IMR-90 (cell line): ENCODE measurements at regions not wholly inside any gene's neighbourhood (a gene's known extent, or its start where the extent isn't known, plus 50 kb on each side); places are given as distances from the start of the nearest gene placed in this dataset.

Experiments
- ATAC-seq: fragments of 200-7000 bp; cut with Tn5 transposase; 2 replicates; pipeline ENCODE4 v1.9.1; 2020; ENCODE audit warnings: low read depth, mild to moderate bottlenecking, moderate library complexity
- BruUV-seq: library from RNA; stranded (reverse); fragments of 400-500 nt; replicated peaks from 2 replicates; lab custom pipeline; 2021; lab: Mats Ljungman, UMichigan
- CTCF ChIA-PET: fragments of 300-600 bp; formaldehyde crosslinking; extraction: SDS; loops from one replicate; lab custom pipeline; 2021; ENCODE audit warnings: antibody characterized with exemption; lab: Yijun Ruan, JAX
- POLR2A ChIA-PET: fragments of 300-600 bp; sonication (Branson Sonifier 250); formaldehyde crosslinking; loops from one replicate; lab custom pipeline; 2022; ENCODE audit warnings: antibody characterized with exemption; ENCODE audit not compliant: unreplicated experiment; lab: Charles Lee
- DNase-seq: peaks from one replicate; pipeline ENCODE4 v3.0.0; 2013
- H2AFZ ChIP-seq: replicated peaks from 2 replicates; pipeline ENCODE3; 2013; ENCODE audit warnings: low read length, mild to moderate bottlenecking; ENCODE audit not compliant: poor library complexity
- H2AK5ac ChIP-seq: 2 replicates; pipeline ENCODE4 v1.6.1; 2013; ENCODE audit warnings: low read depth, low read length, inconsistent platforms
- H2AK9ac ChIP-seq: replicated peaks from 2 replicates; pipeline ENCODE3; 2013; ENCODE audit warnings: mild to moderate bottlenecking, low read depth, low read length, moderate library complexity; ENCODE audit not compliant: poor library complexity
- H2BK120ac ChIP-seq: 2 replicates; pipeline ENCODE4 v1.6.1; 2013; ENCODE audit warnings: low read depth, low read length, inconsistent platforms
- H2BK15ac ChIP-seq: 3 replicates; pipeline ENCODE4 v1.6.1; 2013; ENCODE audit warnings: low read depth, low read length, inconsistent platforms
- H2BK20ac ChIP-seq: 2 replicates; pipeline ENCODE4 v1.6.1; 2013; ENCODE audit warnings: low read depth, mild to moderate bottlenecking, inconsistent platforms, low read length, moderate library complexity
- H2BK5ac ChIP-seq: 2 replicates; pipeline ENCODE4 v1.6.1; 2013; ENCODE audit warnings: mild to moderate bottlenecking, low read depth, low read length, inconsistent platforms; ENCODE audit not compliant: poor library complexity, severe bottlenecking
- H3K14ac ChIP-seq: replicated peaks from 2 replicates; pipeline ENCODE4 v1.6.1; 2013; ENCODE audit warnings: low read depth, low read length, inconsistent platforms
- H3K18ac ChIP-seq: 2 replicates; pipeline ENCODE4 v1.6.1; 2013; ENCODE audit warnings: low read depth, low read length, control low read depth
- H3K23ac ChIP-seq: 2 replicates; pipeline ENCODE4 v1.6.1; 2013; ENCODE audit warnings: low read depth, low read length, inconsistent platforms
- H3K27ac ChIP-seq: 2 replicates; pipeline ENCODE4 v1.5.1; 2013; ENCODE audit warnings: mild to moderate bottlenecking, control low read depth, low read length; ENCODE audit not compliant: insufficient read depth
- H3K27me3 ChIP-seq: 2 replicates; pipeline ENCODE4 v1.6.1; 2013; ENCODE audit warnings: low read length; ENCODE audit not compliant: control insufficient read depth, insufficient read depth
- H3K36me3 ChIP-seq: 2 replicates; pipeline ENCODE4 v1.6.1; 2013; ENCODE audit warnings: low read length, mixed read lengths; ENCODE audit not compliant: control insufficient read depth, insufficient read depth
- H3K4ac ChIP-seq: 2 replicates; pipeline ENCODE4 v1.6.1; 2013; ENCODE audit warnings: low read depth, low read length, inconsistent platforms
- H3K4me1 ChIP-seq: 2 replicates; pipeline ENCODE4 v1.6.1; 2013; ENCODE audit warnings: low read length, mixed read lengths; ENCODE audit not compliant: control insufficient read depth, insufficient read depth
- H3K4me2 ChIP-seq: 2 replicates; pipeline ENCODE4 v1.6.1; 2013; ENCODE audit warnings: low read depth, mild to moderate bottlenecking, control low read depth, low read length, moderate library complexity
- H3K4me3 ChIP-seq: 2 replicates; pipeline ENCODE4 v1.5.1; 2013; ENCODE audit warnings: low read depth, mild to moderate bottlenecking, control low read depth, low read length, moderate library complexity; ENCODE audit not compliant: insufficient read depth
- H3K56ac ChIP-seq: 2 replicates; pipeline ENCODE4 v1.6.1; 2013; ENCODE audit warnings: low read length, inconsistent platforms; ENCODE audit not compliant: insufficient read depth; ENCODE audit errors: extremely low read depth
- H3K79me1 ChIP-seq, 2 experiments: 2 replicates each; pipeline ENCODE4 v1.6.1; 2013; ENCODE audit warnings: low read length in 2 of 2, inconsistent platforms in 1 of 2, low read depth in 1 of 2
- H3K9ac ChIP-seq: 2 replicates; pipeline ENCODE4 v1.6.1; 2013; ENCODE audit warnings: low read depth, low read length, control low read depth
- H3K9me1 ChIP-seq: 2 replicates; pipeline ENCODE4 v1.6.1; 2013; ENCODE audit warnings: low read length, inconsistent platforms; ENCODE audit not compliant: insufficient read depth
- H3K9me3 ChIP-seq: 2 replicates; pipeline ENCODE4 v1.6.1; 2013; ENCODE audit warnings: low read length; ENCODE audit not compliant: control insufficient read depth, insufficient read depth
- H4K20me1 ChIP-seq: 2 replicates; pipeline ENCODE4 v1.6.1; 2013; ENCODE audit warnings: low read length, inconsistent platforms; ENCODE audit not compliant: insufficient read depth
- H4K5ac ChIP-seq: 2 replicates; pipeline ENCODE4 v1.6.1; 2013; ENCODE audit warnings: mild to moderate bottlenecking, low read depth, low read length, control low read depth
- H4K8ac ChIP-seq, 2 experiments: 2 replicates each; pipeline ENCODE4 v1.6.1; 2013; ENCODE audit warnings: low read depth in 2 of 2, low read length in 2 of 2, control low read depth in 1 of 2, inconsistent platforms in 1 of 2
- H4K91ac ChIP-seq: 2 replicates; pipeline ENCODE4 v1.6.1; 2013; ENCODE audit warnings: low read depth, low read length, inconsistent platforms; ENCODE audit not compliant: insufficient read depth
- CEBPB ChIP-seq: IDR thresholded peaks from 2 replicates; pipeline ENCODE4 v1.6.1; 2012; ENCODE audit warnings: low read depth, low read length, improper control_type of control experiment
- NFE2L2 ChIP-seq: fragments of 150-350 bp; IDR thresholded peaks from 2 replicates; pipeline ENCODE4 v1.6.1; 2016; ENCODE audit warnings: low read depth, mild to moderate bottlenecking, low read length
- POLR2A ChIP-seq: IDR thresholded peaks from 2 replicates; pipeline ENCODE4 v1.6.1; 2012; ENCODE audit warnings: mild to moderate bottlenecking, low read depth, low read length
- RAD21 ChIP-seq: IDR thresholded peaks from 2 replicates; pipeline ENCODE4 v1.6.1; 2012; ENCODE audit warnings: low read length, improper control_type of control experiment
- RCOR1 ChIP-seq: IDR thresholded peaks from 2 replicates; pipeline ENCODE4 v1.6.1; 2012; ENCODE audit warnings: mild to moderate bottlenecking, low read length, improper control_type of control experiment; ENCODE audit not compliant: insufficient replicate concordance
- RFX5 ChIP-seq: IDR thresholded peaks from 2 replicates; pipeline ENCODE4 v1.8.0; 2012; ENCODE audit warnings: low read depth, mild to moderate bottlenecking, low read length, moderate library complexity
- WGBS, 2 experiments: methylation state at CpG; one replicate each; pipeline versions ENCODE4 v1.1.5 to v1.1.7; 2013; ENCODE audit warnings: missing lambda C conversion rate in 2 of 2; ENCODE audit not compliant: insufficient read length in 1 of 2; ENCODE audit errors: extremely low coverage in 2 of 2; 5-methylcytosine and 5-hydroxymethylcytosine counted together
- dilution Hi-C: fragments of 300-500 bp; cut with HindIII; formaldehyde crosslinking; loops from one replicate; pipeline ENCODE4 v1.14.3; 2018; ENCODE audit warnings: low sequenced_read_pairs; ENCODE audit not compliant: unreplicated experiment
- in situ Hi-C: fragments of 300-500 bp; cut with MboI; formaldehyde crosslinking; loops from 3 replicates; pipeline ENCODE4 v1.14.3; 2019; ENCODE audit warnings: low sequenced_read_pairs, inconsistent platforms, mixed read lengths
- intact Hi-C: fragments of 100-400 bp; cut with micrococcal nuclease; formaldehyde crosslinking; loops from 2 replicates; pipeline ENCODE4 v1.10.0; 2022
- TF ChIP-seq, protein P1 (sequence below): conservative IDR thresholded peaks from 2 replicates; pipeline ENCODE4 v1.5.1; 2012; ENCODE audit warnings: mild to moderate bottlenecking, low read depth, low read length, improper control_type of control experiment
- TF ChIP-seq, protein P2 (sequence below): fragments of 150-350 bp; IDR thresholded peaks from 2 replicates; pipeline ENCODE4 v1.6.1; 2016; ENCODE audit warnings: low read depth, mild to moderate bottlenecking, low read length, moderate library complexity, borderline replicate concordance

DNA sequence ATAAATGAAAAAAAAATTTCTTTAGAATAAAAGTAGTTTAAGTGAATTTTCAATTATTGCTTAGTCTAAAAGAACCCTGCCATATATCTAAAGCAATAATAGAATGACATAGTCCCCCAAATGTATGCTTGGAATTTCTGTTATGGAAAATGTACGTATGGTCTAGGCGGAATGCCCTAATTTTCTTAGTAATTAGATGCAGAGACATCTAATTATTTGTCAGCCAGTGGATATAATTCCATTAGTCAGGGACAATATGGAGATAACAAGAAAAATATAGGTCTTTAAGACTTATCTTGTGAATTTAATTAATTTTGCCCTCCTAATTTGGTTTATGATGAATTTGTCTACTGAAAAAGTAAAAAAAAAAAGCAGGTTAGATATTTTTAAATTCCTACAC, 460.9 kb upstream of the SOX11 start:
- no peak overlapping the region for H3K18ac ChIP-seq
- H3K23ac ChIP-seq: no peak overlapping the region
- no peak overlapping the region for H2BK20ac ChIP-seq
- H3K9me1 ChIP-seq: no peaks in the 10 kb centered on the region
- in situ Hi-C loops (no loop called here), intact Hi-C loops (no loop called here), dilution Hi-C loops (no loop called here)
- WGBS, 2 experiments: no CpG with 5 or more reads among the region's 2 CpGs
- H3K14ac ChIP-seq: no peak overlapping the region
- no peak overlapping the region for H3K56ac ChIP-seq
- H2BK5ac ChIP-seq: no peak overlapping the region
- H3K9ac ChIP-seq: no peak overlapping the region
- no peak overlapping the region for H2BK15ac ChIP-seq
- no peaks in the 10 kb centered on the region for H3K79me1 ChIP-seq
- no peak overlapping the region for H3K27ac ChIP-seq
- H3K4me2 ChIP-seq: no peak overlapping the region
- H3K4me3 ChIP-seq: no peak overlapping the region
- H3K4me1 ChIP-seq: no peaks in the 10 kb centered on the region
- no peak overlapping the region for H2AK9ac ChIP-seq
- H3K4ac ChIP-seq: no peak overlapping the region
- no peak for DNase-seq
- H2AK5ac ChIP-seq: no peak overlapping the region
- H2AFZ ChIP-seq: no peak overlapping the region
- H3K9me3 ChIP-seq: peaks cover 27% of the 10 kb centered on the region
- TF ChIP-seq CEBPB (no peak), NFE2L2 (no peak), RAD21 (no peak), RFX5 (no peak), POLR2A (no peak), RCOR1 (no peak)
- TF ChIP-seq, protein P1, sequence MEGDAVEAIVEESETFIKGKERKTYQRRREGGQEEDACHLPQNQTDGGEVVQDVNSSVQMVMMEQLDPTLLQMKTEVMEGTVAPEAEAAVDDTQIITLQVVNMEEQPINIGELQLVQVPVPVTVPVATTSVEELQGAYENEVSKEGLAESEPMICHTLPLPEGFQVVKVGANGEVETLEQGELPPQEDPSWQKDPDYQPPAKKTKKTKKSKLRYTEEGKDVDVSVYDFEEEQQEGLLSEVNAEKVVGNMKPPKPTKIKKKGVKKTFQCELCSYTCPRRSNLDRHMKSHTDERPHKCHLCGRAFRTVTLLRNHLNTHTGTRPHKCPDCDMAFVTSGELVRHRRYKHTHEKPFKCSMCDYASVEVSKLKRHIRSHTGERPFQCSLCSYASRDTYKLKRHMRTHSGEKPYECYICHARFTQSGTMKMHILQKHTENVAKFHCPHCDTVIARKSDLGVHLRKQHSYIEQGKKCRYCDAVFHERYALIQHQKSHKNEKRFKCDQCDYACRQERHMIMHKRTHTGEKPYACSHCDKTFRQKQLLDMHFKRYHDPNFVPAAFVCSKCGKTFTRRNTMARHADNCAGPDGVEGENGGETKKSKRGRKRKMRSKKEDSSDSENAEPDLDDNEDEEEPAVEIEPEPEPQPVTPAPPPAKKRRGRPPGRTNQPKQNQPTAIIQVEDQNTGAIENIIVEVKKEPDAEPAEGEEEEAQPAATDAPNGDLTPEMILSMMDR: no peak
- TF ChIP-seq, protein P2, sequence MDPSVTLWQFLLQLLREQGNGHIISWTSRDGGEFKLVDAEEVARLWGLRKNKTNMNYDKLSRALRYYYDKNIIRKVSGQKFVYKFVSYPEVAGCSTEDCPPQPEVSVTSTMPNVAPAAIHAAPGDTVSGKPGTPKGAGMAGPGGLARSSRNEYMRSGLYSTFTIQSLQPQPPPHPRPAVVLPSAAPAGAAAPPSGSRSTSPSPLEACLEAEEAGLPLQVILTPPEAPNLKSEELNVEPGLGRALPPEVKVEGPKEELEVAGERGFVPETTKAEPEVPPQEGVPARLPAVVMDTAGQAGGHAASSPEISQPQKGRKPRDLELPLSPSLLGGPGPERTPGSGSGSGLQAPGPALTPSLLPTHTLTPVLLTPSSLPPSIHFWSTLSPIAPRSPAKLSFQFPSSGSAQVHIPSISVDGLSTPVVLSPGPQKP: no peak
- H4K91ac ChIP-seq: no peak overlapping the region
- H4K8ac ChIP-seq: no peak overlapping the region
- H2BK120ac ChIP-seq: no peak overlapping the region
- no peak for ATAC-seq
- POLR2A ChIA-PET: no interaction called here
- no peaks in the 10 kb centered on the region for H3K36me3 ChIP-seq
- H4K20me1 ChIP-seq: no peaks in the 10 kb centered on the region
- CTCF ChIA-PET: no interaction called here
- H4K5ac ChIP-seq: no peak overlapping the region
- H3K27me3 ChIP-seq: no peaks in the 10 kb centered on the region
- BruUV-seq: no TSS peak
